ENCODE measurements at regions not wholly inside any gene's neighbourhood (a gene's known extent, or its start where the extent isn't known, plus 50 kb on each side); places are given as distances from the start of the nearest gene placed in this dataset.
A peak's percentile ranks its signal among the peaks of the same experiment; 100 is the strongest.
"Not testable (repeated sequence)": the region's sequence is repeated elsewhere in the genome, so short reads cannot be mapped to it uniquely, and the experiment has no call there.

DNA sequence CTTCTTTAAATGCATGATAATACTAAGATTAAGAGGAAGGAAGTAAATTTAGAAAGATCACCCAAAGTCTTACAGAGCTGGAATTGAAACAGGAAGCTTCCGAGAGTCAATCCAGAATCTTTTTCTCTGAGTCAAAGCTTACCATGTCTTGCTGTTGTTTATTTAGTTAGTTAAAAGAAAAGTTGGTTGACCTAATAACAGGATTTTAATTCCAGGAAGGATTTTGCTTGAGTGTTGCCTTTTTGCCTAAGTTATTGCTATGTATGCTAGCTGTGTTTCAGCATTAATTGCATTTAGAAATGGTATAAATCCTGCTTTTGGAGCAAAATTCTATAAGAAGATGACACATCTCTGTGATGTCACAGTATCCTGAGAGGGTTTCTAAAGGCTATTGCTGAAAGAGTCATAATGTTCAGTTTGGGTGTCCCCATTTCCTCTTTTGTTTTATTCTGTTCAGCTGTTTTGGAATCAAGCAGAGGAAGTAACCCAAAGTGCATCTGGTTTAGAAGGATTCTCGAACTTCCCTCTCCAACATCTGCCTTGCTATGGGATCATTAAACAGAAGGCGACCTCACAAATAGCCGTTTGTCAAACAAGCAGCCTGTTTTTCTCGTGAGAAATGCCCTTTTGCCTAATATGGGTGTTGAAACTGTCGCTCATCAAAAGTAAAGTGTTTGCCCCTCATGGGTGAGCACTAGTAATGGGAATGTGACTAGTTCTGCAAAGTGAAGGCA is 271.5 kb upstream of the MMADHC start:
- Histone ChIP-seq H3K4me1 (ENCODE audit: insufficient read depth, low read length) (no peaks in the 10 kb centered on the region), H3K27me3 (ENCODE audit: control insufficient read depth in 1 of 2, insufficient read depth in 2 of 2, low read length in 2 of 2) (no peaks in the 10 kb centered on the region), H3K27ac (ENCODE audit: low read depth in 1 of 2, low read length in 2 of 2) (no peak overlapping the region), H3K9me3 (ENCODE audit: control insufficient read depth in 1 of 2, insufficient read depth in 1 of 2, low read length in 2 of 2) (peaks cover 0 to 4% of the 10 kb centered on the region in 2 experiments), H3K4me3 (ENCODE audit: low read length) (no peak overlapping the region), H3K36me3 (ENCODE audit: insufficient read depth, low read length) (no peaks in the 10 kb centered on the region)
- Mint-ChIP-seq H3K36me3 (ENCODE audit: low read depth) (no peaks in the 10 kb centered on the region), H3K27ac (no peak overlapping the region), H3K27me3 (no peaks in the 10 kb centered on the region), H3K9me3 (peaks cover 3% of the 10 kb centered on the region), H3K4me3 (no peak overlapping the region), H3K4me1 (ENCODE audit: low read depth) (no peaks in the 10 kb centered on the region)
- POLR2A ChIA-PET = no interaction called here
- peak in 1 of 14 experiments; percentile 5 for DNase-seq
- CTCF ChIA-PET = no interaction called here
- TF ChIP-seq, protein P1, sequence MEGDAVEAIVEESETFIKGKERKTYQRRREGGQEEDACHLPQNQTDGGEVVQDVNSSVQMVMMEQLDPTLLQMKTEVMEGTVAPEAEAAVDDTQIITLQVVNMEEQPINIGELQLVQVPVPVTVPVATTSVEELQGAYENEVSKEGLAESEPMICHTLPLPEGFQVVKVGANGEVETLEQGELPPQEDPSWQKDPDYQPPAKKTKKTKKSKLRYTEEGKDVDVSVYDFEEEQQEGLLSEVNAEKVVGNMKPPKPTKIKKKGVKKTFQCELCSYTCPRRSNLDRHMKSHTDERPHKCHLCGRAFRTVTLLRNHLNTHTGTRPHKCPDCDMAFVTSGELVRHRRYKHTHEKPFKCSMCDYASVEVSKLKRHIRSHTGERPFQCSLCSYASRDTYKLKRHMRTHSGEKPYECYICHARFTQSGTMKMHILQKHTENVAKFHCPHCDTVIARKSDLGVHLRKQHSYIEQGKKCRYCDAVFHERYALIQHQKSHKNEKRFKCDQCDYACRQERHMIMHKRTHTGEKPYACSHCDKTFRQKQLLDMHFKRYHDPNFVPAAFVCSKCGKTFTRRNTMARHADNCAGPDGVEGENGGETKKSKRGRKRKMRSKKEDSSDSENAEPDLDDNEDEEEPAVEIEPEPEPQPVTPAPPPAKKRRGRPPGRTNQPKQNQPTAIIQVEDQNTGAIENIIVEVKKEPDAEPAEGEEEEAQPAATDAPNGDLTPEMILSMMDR (IDR thresholded peaks at IDR 0.05) = no peak
- intact Hi-C loops (cut with DNase I, micrococcal nuclease) = no loop called here
- no peak for ATAC-seq (ENCODE audit: poor library complexity)

DNA sequence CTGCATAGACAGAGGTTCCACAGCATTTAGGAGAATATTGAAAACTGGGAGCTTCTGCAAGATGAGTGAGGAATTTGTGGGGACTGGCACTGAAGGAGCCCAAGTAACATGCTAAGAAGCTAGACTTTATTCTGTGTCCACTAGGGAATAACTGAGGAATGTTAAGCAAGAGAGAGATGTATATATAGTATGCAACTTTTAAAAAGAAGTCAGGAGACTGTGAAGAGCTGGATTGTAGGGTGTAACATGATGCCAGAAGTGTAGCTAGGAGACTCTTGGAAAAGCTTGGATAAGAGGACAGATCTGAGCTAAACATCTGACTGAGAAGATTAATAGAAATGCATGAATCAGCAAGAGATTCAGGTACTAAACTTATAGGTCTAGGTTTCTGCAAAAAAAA is 270.6 kb upstream of the MMADHC start:
- H3K9me3 Mint-ChIP-seq = peaks cover 3% of the 10 kb centered on the region
- ChIA-PET CTCF (no interaction called here), POLR2A (no interaction called here)
- Histone ChIP-seq H3K4me3 (ENCODE audit: low read length) (no peak overlapping the region), H3K27ac (ENCODE audit: low read depth in 1 of 2, low read length in 2 of 2) (no peak overlapping the region), H3K4me1 (ENCODE audit: insufficient read depth, low read length) (no peaks in the 10 kb centered on the region), H3K9me3 (ENCODE audit: control insufficient read depth in 1 of 2, insufficient read depth in 1 of 2, low read length in 2 of 2) (peaks cover 0 to 4% of the 10 kb centered on the region in 2 experiments), H3K36me3 (ENCODE audit: insufficient read depth, low read length) (no peaks in the 10 kb centered on the region), H3K27me3 (ENCODE audit: control insufficient read depth in 1 of 2, insufficient read depth in 2 of 2, low read length in 2 of 2) (no peaks in the 10 kb centered on the region)
- H3K27ac Mint-ChIP-seq = no peak overlapping the region
- intact Hi-C loops (cut with DNase I, micrococcal nuclease) = no loop called here
- no peaks in the 10 kb centered on the region for H3K4me1 Mint-ChIP-seq (ENCODE audit: low read depth)
- no peak overlapping the region for H3K4me3 Mint-ChIP-seq
- TF ChIP-seq, protein P1 (IDR thresholded peaks at IDR 0.05) = no peak
- ATAC-seq (ENCODE audit: poor library complexity) (no peak), DNase-seq (no peak)
- H3K27me3 Mint-ChIP-seq = no peaks in the 10 kb centered on the region
- no peaks in the 10 kb centered on the region for H3K36me3 Mint-ChIP-seq (ENCODE audit: low read depth)

DNA sequence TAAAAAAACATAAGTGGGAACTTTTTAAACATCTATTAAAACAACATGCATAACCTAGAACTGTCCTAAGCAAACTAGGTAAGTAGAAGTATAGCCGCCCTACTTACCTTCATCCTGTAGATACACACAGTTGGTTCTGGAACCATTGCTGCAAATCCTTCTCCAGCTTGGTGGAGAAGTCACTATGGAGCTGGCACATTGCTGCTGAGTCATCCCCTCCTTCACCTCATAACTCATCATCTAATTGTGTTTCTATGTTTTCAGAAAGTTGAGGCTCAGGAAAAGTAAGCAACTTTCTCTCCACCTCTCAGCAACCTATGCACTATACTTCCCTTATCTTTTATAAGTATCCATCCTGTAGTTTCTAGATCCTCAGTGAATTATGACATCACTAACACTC is 269.8 kb upstream of the MMADHC start:
- ChIA-PET CTCF (no interaction called here), POLR2A (no interaction called here)
- Mint-ChIP-seq H3K9me3 (peaks cover 3% of the 10 kb centered on the region), H3K4me1 (ENCODE audit: low read depth) (no peaks in the 10 kb centered on the region), H3K27me3 (no peaks in the 10 kb centered on the region), H3K36me3 (ENCODE audit: low read depth) (no peaks in the 10 kb centered on the region), H3K4me3 (no peak overlapping the region), H3K27ac (no peak overlapping the region)
- H3K4me1 ChIP-seq (ENCODE audit: insufficient read depth, low read length) = no peaks in the 10 kb centered on the region
- TF ChIP-seq, protein P1 (IDR thresholded peaks at IDR 0.05) = no peak
- no peak for DNase-seq
- no peaks in the 10 kb centered on the region for H3K27me3 ChIP-seq (ENCODE audit: control insufficient read depth in 1 of 2, insufficient read depth in 2 of 2, low read length in 2 of 2)
- H3K9me3 ChIP-seq (ENCODE audit: control insufficient read depth in 1 of 2, insufficient read depth in 1 of 2, low read length in 2 of 2) = no peaks in the 10 kb centered on the region
- H3K27ac ChIP-seq (ENCODE audit: low read depth in 1 of 2, low read length in 2 of 2) = no peak overlapping the region
- no peaks in the 10 kb centered on the region for H3K36me3 ChIP-seq (ENCODE audit: insufficient read depth, low read length)
- no peak for ATAC-seq (ENCODE audit: poor library complexity)
- no peak overlapping the region for H3K4me3 ChIP-seq (ENCODE audit: low read length)
- intact Hi-C loops (cut with DNase I, micrococcal nuclease) = no loop called here

DNA sequence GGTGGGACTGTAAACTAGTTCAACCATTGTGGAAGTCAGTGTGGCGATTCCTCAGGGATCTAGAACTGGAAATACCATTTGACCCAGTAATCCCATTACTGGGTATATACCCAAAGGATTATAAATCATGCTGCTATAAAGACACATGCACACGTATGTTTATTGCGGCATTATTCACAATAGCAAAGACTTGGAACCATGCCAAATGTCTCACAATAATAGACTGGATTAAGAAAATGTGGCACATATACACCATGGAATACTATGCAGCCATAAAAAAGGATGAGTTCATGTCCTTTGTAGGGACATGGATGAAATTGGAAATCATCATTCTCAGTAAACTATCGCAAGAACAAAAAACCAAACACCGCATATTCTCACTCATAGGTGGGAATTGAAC is 268.3 kb upstream of the MMADHC start:
- H3K36me3 ChIP-seq (ENCODE audit: insufficient read depth, low read length); H3K9me3 Mint-ChIP-seq; H3K27ac ChIP-seq (ENCODE audit: low read depth in 1 of 2, low read length in 2 of 2); H3K4me3 ChIP-seq (ENCODE audit: low read length); H3K4me1 Mint-ChIP-seq (ENCODE audit: low read depth); POLR2A ChIA-PET; H3K27ac Mint-ChIP-seq; H3K4me1 ChIP-seq (ENCODE audit: insufficient read depth, low read length); CTCF ChIA-PET; H3K36me3 Mint-ChIP-seq (ENCODE audit: low read depth); ATAC-seq (ENCODE audit: poor library complexity); H3K9me3 ChIP-seq (ENCODE audit: control insufficient read depth in 1 of 2, insufficient read depth in 1 of 2, low read length in 2 of 2); H3K4me3 Mint-ChIP-seq; intact Hi-C loops (cut with DNase I, micrococcal nuclease); DNase-seq; H3K27me3 Mint-ChIP-seq; H3K27me3 ChIP-seq (ENCODE audit: control insufficient read depth in 1 of 2, insufficient read depth in 2 of 2, low read length in 2 of 2): not testable (repeated sequence)

Data from CD4-positive, alpha-beta T cell (primary cell).